ENCODE measurements at regions not wholly inside any gene's neighbourhood (a gene's known extent, or its start where the extent isn't known, plus 50 kb on each side); places are given as distances from the start of the nearest gene placed in this dataset.

DNA sequence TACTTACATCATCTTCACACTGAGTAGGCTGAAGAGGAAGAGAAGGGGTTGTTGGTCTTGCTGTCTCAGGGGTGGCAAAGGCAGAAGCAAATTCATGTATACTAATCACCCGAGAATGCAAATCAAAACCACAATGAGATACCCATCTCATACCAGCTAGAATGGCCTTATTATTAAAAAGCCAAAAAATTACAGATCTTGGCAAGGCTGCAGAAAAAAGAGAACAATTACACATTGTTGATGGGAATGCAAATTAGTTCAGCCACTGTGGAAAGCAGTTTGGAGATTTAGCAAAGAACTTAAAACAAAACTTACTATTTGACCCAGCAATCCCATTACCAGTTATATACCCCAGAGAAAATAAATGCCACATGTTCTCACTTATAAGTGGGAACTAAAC is 154.9 kb downstream of the SEC23A start:
- TF ChIP-seq, protein P1, sequence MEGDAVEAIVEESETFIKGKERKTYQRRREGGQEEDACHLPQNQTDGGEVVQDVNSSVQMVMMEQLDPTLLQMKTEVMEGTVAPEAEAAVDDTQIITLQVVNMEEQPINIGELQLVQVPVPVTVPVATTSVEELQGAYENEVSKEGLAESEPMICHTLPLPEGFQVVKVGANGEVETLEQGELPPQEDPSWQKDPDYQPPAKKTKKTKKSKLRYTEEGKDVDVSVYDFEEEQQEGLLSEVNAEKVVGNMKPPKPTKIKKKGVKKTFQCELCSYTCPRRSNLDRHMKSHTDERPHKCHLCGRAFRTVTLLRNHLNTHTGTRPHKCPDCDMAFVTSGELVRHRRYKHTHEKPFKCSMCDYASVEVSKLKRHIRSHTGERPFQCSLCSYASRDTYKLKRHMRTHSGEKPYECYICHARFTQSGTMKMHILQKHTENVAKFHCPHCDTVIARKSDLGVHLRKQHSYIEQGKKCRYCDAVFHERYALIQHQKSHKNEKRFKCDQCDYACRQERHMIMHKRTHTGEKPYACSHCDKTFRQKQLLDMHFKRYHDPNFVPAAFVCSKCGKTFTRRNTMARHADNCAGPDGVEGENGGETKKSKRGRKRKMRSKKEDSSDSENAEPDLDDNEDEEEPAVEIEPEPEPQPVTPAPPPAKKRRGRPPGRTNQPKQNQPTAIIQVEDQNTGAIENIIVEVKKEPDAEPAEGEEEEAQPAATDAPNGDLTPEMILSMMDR (CRISPR knock-in tag; IDR thresholded peaks at IDR 0.05), result no peak
- TF ChIP-seq, protein P2, sequence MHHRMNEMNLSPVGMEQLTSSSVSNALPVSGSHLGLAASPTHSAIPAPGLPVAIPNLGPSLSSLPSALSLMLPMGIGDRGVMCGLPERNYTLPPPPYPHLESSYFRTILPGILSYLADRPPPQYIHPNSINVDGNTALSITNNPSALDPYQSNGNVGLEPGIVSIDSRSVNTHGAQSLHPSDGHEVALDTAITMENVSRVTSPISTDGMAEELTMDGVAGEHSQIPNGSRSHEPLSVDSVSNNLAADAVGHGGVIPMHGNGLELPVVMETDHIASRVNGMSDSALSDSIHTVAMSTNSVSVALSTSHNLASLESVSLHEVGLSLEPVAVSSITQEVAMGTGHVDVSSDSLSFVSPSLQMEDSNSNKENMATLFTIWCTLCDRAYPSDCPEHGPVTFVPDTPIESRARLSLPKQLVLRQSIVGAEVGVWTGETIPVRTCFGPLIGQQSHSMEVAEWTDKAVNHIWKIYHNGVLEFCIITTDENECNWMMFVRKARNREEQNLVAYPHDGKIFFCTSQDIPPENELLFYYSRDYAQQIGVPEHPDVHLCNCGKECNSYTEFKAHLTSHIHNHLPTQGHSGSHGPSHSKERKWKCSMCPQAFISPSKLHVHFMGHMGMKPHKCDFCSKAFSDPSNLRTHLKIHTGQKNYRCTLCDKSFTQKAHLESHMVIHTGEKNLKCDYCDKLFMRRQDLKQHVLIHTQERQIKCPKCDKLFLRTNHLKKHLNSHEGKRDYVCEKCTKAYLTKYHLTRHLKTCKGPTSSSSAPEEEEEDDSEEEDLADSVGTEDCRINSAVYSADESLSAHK (CRISPR knock-in tag; IDR thresholded peaks at IDR 0.05; ENCODE audit: borderline replicate concordance), result no peak
- TF ChIP-seq CHD4 (IDR thresholded peaks at IDR 0.05; ENCODE audit: borderline replicate concordance, low read length) (no peak), PTBP1 (IDR thresholded peaks at IDR 0.05; ENCODE audit: low read depth, low read length, poor library complexity, severe bottlenecking) (no peak), ZNF562 (CRISPR knock-in tag; IDR thresholded peaks at IDR 0.05; ENCODE audit: borderline replicate concordance) (no peak), SAP130 (CRISPR knock-in tag; IDR thresholded peaks at IDR 0.05; ENCODE audit: low read depth) (no peak), KDM5B (CRISPR knock-in tag; IDR thresholded peaks at IDR 0.05; ENCODE audit: borderline replicate concordance) (no peak), JUND (CRISPR knock-in tag; IDR thresholded peaks at IDR 0.05) (no peak), EZH2 (conservative IDR thresholded peaks at IDR 0.05; ENCODE audit: low read depth, low read length) (no peak), ELF4 (CRISPR knock-in tag; IDR thresholded peaks at IDR 0.05; ENCODE audit: borderline replicate concordance) (no peak), DMAP1 (CRISPR knock-in tag; IDR thresholded peaks at IDR 0.05) (no peak)
- TF ChIP-seq, protein P3, sequence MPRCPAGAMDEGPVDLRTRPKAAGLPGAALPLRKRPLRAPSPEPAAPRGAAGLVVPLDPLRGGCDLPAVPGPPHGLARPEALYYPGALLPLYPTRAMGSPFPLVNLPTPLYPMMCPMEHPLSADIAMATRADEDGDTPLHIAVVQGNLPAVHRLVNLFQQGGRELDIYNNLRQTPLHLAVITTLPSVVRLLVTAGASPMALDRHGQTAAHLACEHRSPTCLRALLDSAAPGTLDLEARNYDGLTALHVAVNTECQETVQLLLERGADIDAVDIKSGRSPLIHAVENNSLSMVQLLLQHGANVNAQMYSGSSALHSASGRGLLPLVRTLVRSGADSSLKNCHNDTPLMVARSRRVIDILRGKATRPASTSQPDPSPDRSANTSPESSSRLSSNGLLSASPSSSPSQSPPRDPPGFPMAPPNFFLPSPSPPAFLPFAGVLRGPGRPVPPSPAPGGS (CRISPR knock-in tag; IDR thresholded peaks at IDR 0.05), result no peak
- TF ChIP-seq, protein P4, sequence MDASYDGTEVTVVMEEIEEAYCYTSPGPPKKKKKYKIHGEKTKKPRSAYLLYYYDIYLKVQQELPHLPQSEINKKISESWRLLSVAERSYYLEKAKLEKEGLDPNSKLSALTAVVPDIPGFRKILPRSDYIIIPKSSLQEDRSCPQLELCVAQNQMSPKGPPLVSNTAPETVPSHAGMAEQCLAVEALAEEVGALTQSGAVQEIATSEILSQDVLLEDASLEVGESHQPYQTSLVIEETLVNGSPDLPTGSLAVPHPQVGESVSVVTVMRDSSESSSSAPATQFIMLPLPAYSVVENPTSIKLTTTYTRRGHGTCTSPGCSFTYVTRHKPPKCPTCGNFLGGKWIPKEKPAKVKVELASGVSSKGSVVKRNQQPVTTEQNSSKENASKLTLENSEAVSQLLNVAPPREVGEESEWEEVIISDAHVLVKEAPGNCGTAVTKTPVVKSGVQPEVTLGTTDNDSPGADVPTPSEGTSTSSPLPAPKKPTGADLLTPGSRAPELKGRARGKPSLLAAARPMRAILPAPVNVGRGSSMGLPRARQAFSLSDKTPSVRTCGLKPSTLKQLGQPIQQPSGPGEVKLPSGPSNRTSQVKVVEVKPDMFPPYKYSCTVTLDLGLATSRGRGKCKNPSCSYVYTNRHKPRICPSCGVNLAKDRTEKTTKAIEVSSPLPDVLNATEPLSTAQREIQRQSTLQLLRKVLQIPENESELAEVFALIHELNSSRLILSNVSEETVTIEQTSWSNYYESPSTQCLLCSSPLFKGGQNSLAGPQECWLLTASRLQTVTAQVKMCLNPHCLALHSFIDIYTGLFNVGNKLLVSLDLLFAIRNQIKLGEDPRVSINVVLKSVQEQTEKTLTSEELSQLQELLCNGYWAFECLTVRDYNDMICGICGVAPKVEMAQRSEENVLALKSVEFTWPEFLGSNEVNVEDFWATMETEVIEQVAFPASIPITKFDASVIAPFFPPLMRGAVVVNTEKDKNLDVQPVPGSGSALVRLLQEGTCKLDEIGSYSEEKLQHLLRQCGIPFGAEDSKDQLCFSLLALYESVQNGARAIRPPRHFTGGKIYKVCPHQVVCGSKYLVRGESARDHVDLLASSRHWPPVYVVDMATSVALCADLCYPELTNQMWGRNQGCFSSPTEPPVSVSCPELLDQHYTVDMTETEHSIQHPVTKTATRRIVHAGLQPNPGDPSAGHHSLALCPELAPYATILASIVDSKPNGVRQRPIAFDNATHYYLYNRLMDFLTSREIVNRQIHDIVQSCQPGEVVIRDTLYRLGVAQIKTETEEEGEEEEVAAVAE (CRISPR knock-in tag; IDR thresholded peaks at IDR 0.05; ENCODE audit: borderline replicate concordance), result no peak
- TF ChIP-seq, protein P5, sequence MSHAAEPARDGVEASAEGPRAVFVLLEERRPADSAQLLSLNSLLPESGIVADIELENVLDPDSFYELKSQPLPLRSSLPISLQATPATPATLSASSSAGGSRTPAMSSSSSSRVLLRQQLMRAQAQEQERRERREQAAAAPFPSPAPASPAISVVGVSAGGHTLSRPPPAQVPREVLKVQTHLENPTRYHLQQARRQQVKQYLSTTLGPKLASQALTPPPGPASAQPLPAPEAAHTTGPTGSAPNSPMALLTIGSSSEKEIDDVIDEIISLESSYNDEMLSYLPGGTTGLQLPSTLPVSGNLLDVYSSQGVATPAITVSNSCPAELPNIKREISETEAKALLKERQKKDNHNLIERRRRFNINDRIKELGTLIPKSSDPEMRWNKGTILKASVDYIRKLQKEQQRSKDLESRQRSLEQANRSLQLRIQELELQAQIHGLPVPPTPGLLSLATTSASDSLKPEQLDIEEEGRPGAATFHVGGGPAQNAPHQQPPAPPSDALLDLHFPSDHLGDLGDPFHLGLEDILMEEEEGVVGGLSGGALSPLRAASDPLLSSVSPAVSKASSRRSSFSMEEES (CRISPR knock-in tag; IDR thresholded peaks at IDR 0.05), result no peak

Data from HepG2 (cell line).